Bronchial epithelial cell (primary cell): ENCODE measurements at regions not wholly inside any gene's neighbourhood (a gene's known extent, or its start where the extent isn't known, plus 50 kb on each side); places are given as distances from the start of the nearest gene placed in this dataset.
A peak's percentile ranks its signal among the peaks of the same experiment; 100 is the strongest.

Experiments
- DNase-seq: peaks from one replicate; pipeline ENCODE4 v3.0.0-alpha.2; 2010; ENCODE audit warnings: low read depth
- FAIRE-seq: peaks from 2 replicates; lab custom pipeline; 2011; peaks lifted over from hg19 to GRCh38; lab: Jason Lieb, UNC
- H3K27me3 ChIP-seq: 2 replicates; pipeline ENCODE4 v1.5.1; 2011; ENCODE audit warnings: low read length; ENCODE audit not compliant: control insufficient read depth, insufficient read depth
- H3K36me3 ChIP-seq: 2 replicates; pipeline ENCODE4 v1.5.1; 2011; ENCODE audit warnings: low read length; ENCODE audit not compliant: control insufficient read depth, insufficient read depth
- H3K4me3 ChIP-seq: 2 replicates; pipeline ENCODE4 v1.5.1; 2011; ENCODE audit warnings: mild to moderate bottlenecking, low read depth, low read length, control low read depth
- TF ChIP-seq, protein P1 (sequence below): IDR thresholded peaks from 2 replicates; pipeline ENCODE4 v1.5.1; 2011; ENCODE audit warnings: mild to moderate bottlenecking, moderate library complexity, low read length, control low read depth, inconsistent platforms; ENCODE audit not compliant: insufficient read depth, severe bottlenecking

GRCh38 chr5:12072441-12072840, 168.2 kb upstream of the CTNND2 start:
- FAIRE-seq, result no peak
- no peak for DNase-seq
- Histone ChIP-seq H3K27me3 (no peaks in the 10 kb centered on the region), H3K4me3 (no peak overlapping the region), H3K36me3 (no peaks in the 10 kb centered on the region)
- TF ChIP-seq, protein P1, sequence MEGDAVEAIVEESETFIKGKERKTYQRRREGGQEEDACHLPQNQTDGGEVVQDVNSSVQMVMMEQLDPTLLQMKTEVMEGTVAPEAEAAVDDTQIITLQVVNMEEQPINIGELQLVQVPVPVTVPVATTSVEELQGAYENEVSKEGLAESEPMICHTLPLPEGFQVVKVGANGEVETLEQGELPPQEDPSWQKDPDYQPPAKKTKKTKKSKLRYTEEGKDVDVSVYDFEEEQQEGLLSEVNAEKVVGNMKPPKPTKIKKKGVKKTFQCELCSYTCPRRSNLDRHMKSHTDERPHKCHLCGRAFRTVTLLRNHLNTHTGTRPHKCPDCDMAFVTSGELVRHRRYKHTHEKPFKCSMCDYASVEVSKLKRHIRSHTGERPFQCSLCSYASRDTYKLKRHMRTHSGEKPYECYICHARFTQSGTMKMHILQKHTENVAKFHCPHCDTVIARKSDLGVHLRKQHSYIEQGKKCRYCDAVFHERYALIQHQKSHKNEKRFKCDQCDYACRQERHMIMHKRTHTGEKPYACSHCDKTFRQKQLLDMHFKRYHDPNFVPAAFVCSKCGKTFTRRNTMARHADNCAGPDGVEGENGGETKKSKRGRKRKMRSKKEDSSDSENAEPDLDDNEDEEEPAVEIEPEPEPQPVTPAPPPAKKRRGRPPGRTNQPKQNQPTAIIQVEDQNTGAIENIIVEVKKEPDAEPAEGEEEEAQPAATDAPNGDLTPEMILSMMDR, result no peak

DNA sequence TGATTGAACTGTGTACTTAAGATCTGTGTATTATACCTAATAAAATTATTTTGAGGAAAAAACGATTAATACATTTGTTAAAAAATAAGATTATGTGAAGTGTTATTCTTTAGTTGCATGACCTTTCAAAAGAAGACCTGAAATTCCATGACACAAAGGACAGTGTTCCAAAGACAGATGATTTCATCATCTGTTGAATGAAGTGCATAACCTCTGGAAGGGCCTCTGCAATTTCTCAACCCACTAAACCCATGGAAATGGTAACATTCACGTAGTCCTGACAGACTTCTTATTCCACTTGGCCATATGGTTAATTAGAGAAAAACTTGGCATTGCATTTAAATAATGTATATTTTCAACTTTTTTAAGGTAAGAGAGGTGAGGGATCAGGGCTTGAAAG, 167.2 kb upstream of the CTNND2 start:
- TF ChIP-seq, protein P1, result no peak
- FAIRE-seq, result no peak

GRCh38 chr5:12023614-12024241, 119.5 kb upstream of the CTNND2 start:
- Histone ChIP-seq H3K4me3 (no peak overlapping the region), H3K27me3 (no peaks in the 10 kb centered on the region), H3K36me3 (no peaks in the 10 kb centered on the region)
- peak; percentile 55 for DNase-seq
- FAIRE-seq, result no peak
- TF ChIP-seq, protein P1, result peak; percentile 48

More for the DNA sequence above, 167.2 kb upstream of the CTNND2 start:
- H3K36me3 ChIP-seq, result no peaks in the 10 kb centered on the region
- no peak overlapping the region for H3K4me3 ChIP-seq
- DNase-seq, result no peak
- H3K27me3 ChIP-seq, result no peaks in the 10 kb centered on the region

GRCh38 chr5:12022444-12022843, 118.2 kb upstream of the CTNND2 start:
- TF ChIP-seq, protein P1, result no peak
- H3K27me3 ChIP-seq, result no peaks in the 10 kb centered on the region

DNA sequence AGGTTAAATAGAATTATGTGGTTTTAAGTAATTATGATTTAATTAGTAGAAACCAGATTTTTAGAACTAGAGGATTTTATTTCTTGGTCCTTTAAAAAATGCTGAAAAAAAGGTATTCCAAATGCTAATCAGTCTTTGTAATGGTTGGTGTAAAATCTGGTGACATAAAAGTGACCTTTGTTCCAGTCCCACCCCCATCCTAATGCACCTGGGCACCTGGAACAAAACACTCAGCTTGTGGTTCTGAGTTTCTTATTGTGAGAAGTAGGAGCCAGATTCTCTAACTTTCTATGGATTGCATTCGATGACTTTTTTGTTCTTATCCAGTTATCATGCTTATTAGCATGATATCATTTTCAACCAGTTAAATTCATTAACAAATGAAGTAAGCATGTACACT, 115.1 kb upstream of the CTNND2 start:
- H3K27me3 ChIP-seq, result no peaks in the 10 kb centered on the region
- TF ChIP-seq, protein P1, result no peak
- FAIRE-seq, result no peak

More at GRCh38 chr5:12022444-12022843, 118.2 kb upstream of the CTNND2 start:
- H3K4me3 ChIP-seq, result no peak overlapping the region
- DNase-seq (no peak), FAIRE-seq (no peak)
- H3K36me3 ChIP-seq, result no peaks in the 10 kb centered on the region

DNA sequence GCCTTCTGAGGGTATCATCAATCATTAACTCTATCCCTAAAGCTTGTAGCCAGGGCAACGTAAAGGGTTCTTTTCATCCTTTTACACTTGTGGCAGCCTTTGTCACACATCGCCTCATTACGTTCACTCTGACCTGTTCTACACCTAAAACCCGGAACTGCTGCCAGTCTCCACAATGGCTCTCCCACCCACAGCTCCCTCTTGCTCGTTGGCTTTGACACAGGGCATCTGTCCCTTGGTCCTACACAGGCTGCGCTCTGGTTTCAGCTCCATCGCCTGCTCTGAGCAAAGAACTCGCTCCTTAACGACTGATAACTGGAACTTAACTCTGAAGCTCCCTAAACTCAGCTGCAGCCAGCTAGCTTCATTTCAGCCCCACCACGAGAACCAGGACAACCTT, 112.8 kb upstream of the CTNND2 start:
- H3K27me3 ChIP-seq, result no peaks in the 10 kb centered on the region
- no peak for FAIRE-seq

More for the DNA sequence above, 115.1 kb upstream of the CTNND2 start:
- Histone ChIP-seq H3K36me3 (no peaks in the 10 kb centered on the region), H3K4me3 (no peak overlapping the region)
- DNase-seq, result no peak

More for the DNA sequence above, 112.8 kb upstream of the CTNND2 start:
- DNase-seq, result no peak
- H3K36me3 ChIP-seq, result no peaks in the 10 kb centered on the region
- H3K4me3 ChIP-seq, result no peak overlapping the region
- TF ChIP-seq, protein P1, result no peak
